ENCODE measurements at regions not wholly inside any gene's neighbourhood (a gene's known extent, or its start where the extent isn't known, plus 50 kb on each side); places are given as distances from the start of the nearest gene placed in this dataset.

GRCh38 chr12:125902991-125903390, 837.8 kb downstream of the AACS start:
- Mint-ChIP-seq H3K27me3 (ENCODE audit: low read depth) (no peaks in the 10 kb centered on the region; the same call in 1 of the 2 replicates), H3K4me3 (no peak overlapping the region), H3K36me3 (ENCODE audit: insufficient read depth in 1 of 3, low read depth in 3 of 3) (peaks cover 0 to 6% (median 0%) of the 10 kb centered on the region in 3 experiments; a peak in 2 of 7 replicates), H3K4me1 (no peaks in the 10 kb centered on the region), H3K27ac (no peak overlapping the region), H3K9me3 (peaks cover 2 to 8% of the 10 kb centered on the region in 2 experiments; a peak in 3 of 5 replicates)
- no peaks in the 10 kb centered on the region for H3K79me1 ChIP-seq (ENCODE audit: insufficient read depth, low read depth, low read length, poor library complexity, severe bottlenecking)
- H4K91ac ChIP-seq (ENCODE audit: insufficient read length, low read depth, low read length): no peak overlapping the region
- H4K5ac ChIP-seq (ENCODE audit: insufficient read length, low read depth, low read length): no peak overlapping the region
- no peaks in the 10 kb centered on the region for H4K20me1 ChIP-seq (ENCODE audit: control insufficient read depth, insufficient read depth, insufficient read length)
- H3K14ac ChIP-seq (ENCODE audit: insufficient read depth, low read length): no peak overlapping the region
- no peak overlapping the region for H2BK120ac ChIP-seq (ENCODE audit: low read depth, low read length, poor library complexity, severe bottlenecking)
- H3K9ac ChIP-seq (ENCODE audit: extremely low read depth, insufficient read length, low read length): no peak overlapping the region
- H2BK12ac ChIP-seq (ENCODE audit: insufficient read length, low read depth, low read length): no peak overlapping the region
- H3K18ac ChIP-seq (ENCODE audit: insufficient read length, low read depth, low read length): no peak overlapping the region
- H3T11ph ChIP-seq (ENCODE audit: low read length): no peak overlapping the region
- no peaks in the 10 kb centered on the region for H3K9me3 ChIP-seq (ENCODE audit: control insufficient read depth, low read depth, low read length)
- H3K23me2 ChIP-seq (ENCODE audit: insufficient read length, low read depth, low read length, poor library complexity, severe bottlenecking): no peaks in the 10 kb centered on the region
- no peaks in the 10 kb centered on the region for H3K27me3 ChIP-seq (ENCODE audit: insufficient read depth, low read length)
- no peak overlapping the region for H2BK15ac ChIP-seq (ENCODE audit: low read depth, low read length)
- no peak overlapping the region for H2BK5ac ChIP-seq (ENCODE audit: insufficient read length, low read length)
- no peak overlapping the region for H3K23ac ChIP-seq (ENCODE audit: insufficient read length, low read depth, low read length)
- H2AK5ac ChIP-seq (ENCODE audit: insufficient read length, low read length): no peak overlapping the region
- DNase-seq: no peak
- H3K79me2 ChIP-seq (ENCODE audit: insufficient read depth, low read length): no peaks in the 10 kb centered on the region
- no peak overlapping the region for H3K27ac ChIP-seq (ENCODE audit: insufficient read length, low read depth, low read length)
- H2AFZ ChIP-seq (ENCODE audit: low read length): no peak overlapping the region
- no peak overlapping the region for H3K4me2 ChIP-seq (ENCODE audit: insufficient read depth, insufficient read length, low read length)
- no peak for TF ChIP-seq CTCF (conservative IDR thresholded peaks at IDR 0.05)
- no peaks in the 10 kb centered on the region for H3K4me1 ChIP-seq (ENCODE audit: insufficient read depth, low read length)
- H3K4ac ChIP-seq (ENCODE audit: low read depth, low read length): no peak overlapping the region
- WGBS (ENCODE audit: extremely low coverage, insufficient read length, low lambda C conversion rate): no CpG with 5 or more reads among the region's 2 CpGs
- H2BK20ac ChIP-seq (ENCODE audit: low read depth, low read length, poor library complexity, severe bottlenecking): no peak overlapping the region
- H3K56ac ChIP-seq (ENCODE audit: insufficient read length, low read depth, low read length): no peak overlapping the region
- H4K8ac ChIP-seq (replicated peaks; ENCODE audit: insufficient read length, low read depth, low read length): no peak overlapping the region

Measured in H9 (cell line).